ENCODE measurements at regions not wholly inside any gene's neighbourhood (a gene's known extent, or its start where the extent isn't known, plus 50 kb on each side); places are given as distances from the start of the nearest gene placed in this dataset.

DNA sequence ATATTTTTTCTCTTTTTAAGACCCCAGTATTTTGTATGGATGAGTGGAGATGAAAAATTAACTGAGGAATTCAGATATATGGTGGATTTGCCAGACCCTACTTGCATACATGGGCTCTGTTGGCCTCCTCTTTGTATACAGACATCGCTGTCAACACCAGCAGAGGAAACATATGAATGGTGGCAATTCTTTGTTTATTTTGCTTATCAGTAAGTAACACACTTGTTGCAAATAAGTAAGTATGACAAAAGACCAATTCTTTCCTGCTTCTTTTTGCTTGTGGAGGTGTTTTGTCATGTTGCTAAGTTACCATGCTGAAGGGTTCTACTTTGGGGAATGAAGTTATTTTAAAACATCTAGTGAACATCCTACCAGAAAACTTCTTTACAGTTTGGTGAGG lies 298.2 kb downstream of the KIF4B start:
- in situ Hi-C loops (cut with HindIII; ENCODE audit: low pct_unique_long_range_greater_than_20kb, low sequenced_read_pairs): no loop called here
- no peak for DNase-seq (ENCODE audit: low read depth, low spot score)

DNA sequence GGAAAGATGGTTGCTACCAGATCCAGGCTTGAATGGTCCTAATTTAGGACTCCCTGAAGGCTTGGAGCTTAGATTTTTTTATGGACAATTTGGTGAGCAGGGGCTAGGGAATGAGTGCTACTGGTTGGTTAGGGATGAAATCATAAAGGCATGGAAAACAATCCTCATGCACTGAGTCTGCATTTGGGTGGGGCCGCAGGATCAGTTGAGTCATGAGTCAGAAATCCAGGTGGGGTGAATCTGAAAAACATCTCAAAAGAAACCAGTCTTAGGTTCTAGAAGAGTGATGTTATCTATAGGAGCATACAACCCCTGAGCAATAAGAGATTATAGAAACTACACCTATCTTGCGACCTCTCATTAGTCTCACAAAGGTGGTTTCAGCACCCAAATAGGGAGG lies 300.0 kb downstream of the KIF4B start:
- DNase-seq (ENCODE audit: low read depth, low spot score): no peak
- in situ Hi-C loops (cut with HindIII; ENCODE audit: low pct_unique_long_range_greater_than_20kb, low sequenced_read_pairs): no loop called here

DNA sequence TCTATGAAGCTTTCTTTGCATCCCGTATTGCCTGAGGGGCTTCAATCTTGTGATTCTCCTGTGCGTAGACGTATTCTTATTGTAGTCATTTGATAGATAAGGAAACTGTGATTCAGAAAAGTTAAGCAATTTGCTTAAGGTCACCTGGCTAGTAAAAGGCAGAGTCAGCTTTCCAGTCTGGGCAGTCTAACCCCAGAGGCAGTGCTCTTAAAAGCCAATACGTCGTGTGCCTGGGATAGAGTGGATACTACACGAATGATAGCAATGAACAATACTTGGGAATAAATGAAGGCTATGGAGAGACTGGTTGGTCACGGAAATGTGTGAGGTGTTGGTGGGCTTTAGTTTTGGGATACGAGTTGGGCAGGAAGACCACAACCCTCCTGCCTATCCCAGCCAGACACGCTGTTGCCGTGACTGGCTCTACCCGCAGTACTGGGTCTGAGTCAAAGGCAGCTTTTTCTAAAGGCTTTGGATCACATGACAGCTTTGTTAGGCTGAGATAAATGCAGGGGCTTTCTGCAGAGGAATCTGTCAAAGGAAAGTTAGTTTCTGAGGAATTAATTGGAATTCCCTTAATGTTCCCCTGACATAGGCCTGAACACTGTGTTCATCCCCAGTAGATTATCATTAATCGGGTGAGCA lies 302.6 kb downstream of the KIF4B start:
- in situ Hi-C loops (cut with HindIII; ENCODE audit: low pct_unique_long_range_greater_than_20kb, low sequenced_read_pairs): no loop called here
- DNase-seq (ENCODE audit: low read depth, low spot score): peak; percentile 4

DNA sequence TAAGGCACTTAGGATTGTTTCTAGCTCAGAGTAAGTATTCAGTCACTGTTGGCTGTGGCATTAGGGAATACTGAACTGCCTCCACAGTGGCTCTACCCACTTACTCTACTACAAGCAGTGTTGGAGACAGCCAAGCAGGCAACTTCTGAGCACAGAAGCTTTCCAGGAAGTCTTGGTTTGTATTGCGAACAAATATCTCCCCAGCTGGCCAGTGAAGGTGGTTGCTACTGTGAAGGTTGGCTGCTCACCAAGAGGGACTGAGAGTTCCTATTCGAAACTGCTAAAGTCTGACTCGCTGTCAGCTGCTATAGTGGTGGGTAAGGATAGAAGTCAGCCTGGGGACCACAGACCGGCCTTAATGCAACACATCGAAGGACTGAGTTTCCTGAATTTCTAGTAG lies 319.1 kb downstream of the KIF4B start:
- in situ Hi-C loops (cut with HindIII; ENCODE audit: low pct_unique_long_range_greater_than_20kb, low sequenced_read_pairs): no loop called here
- no peak for DNase-seq (ENCODE audit: low read depth, low spot score)

GRCh38 chr5:155342956-155343355 lies 329.4 kb downstream of the KIF4B start:
- in situ Hi-C loops (cut with HindIII; ENCODE audit: low pct_unique_long_range_greater_than_20kb, low sequenced_read_pairs): no loop called here
- DNase-seq (ENCODE audit: low read depth, low spot score): no peak

DNA sequence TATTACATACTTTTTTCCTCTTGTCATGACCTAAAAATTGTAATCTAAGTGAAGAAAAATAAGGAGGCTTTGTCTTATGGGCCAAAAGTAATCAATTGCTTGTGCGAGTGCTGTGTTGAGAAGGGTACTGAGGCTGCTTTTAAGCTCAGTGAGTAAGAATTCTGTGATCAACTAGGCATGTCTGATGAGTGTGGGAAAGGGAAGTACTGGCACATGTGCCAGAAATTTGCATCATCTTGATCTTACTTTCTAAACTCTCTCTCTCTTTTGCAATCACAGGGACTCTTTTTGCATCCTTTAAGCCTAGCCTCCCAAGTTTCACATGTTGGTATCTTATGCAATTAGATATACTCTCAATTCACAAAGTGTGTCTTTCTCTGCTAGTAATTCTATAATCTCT lies 329.9 kb downstream of the KIF4B start:
- in situ Hi-C loops (cut with HindIII; ENCODE audit: low pct_unique_long_range_greater_than_20kb, low sequenced_read_pairs): no loop called here
- no peak for DNase-seq (ENCODE audit: low read depth, low spot score)

DNA sequence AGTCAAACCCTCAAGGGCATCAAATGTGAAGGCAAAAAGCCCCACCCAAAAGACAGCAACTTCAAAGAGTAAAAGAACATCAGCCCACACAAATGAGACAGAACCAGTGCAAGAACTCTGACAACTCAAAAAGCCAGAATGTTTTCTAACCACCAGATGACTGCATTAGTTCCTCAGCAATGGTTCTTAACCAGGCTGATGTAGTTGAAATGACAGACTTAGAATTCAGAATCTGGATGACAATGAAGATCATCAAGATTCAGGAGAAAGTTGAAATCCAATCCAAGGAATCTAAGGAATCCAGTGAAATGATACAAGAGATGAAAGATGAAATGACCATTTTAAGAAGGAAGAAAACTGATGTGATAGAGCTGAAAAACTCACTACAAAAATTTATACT lies 339.7 kb downstream of the KIF4B start:
- DNase-seq (ENCODE audit: low read depth, low spot score): no peak
- in situ Hi-C loops (cut with HindIII; ENCODE audit: low pct_unique_long_range_greater_than_20kb, low sequenced_read_pairs): no loop called here

DNA sequence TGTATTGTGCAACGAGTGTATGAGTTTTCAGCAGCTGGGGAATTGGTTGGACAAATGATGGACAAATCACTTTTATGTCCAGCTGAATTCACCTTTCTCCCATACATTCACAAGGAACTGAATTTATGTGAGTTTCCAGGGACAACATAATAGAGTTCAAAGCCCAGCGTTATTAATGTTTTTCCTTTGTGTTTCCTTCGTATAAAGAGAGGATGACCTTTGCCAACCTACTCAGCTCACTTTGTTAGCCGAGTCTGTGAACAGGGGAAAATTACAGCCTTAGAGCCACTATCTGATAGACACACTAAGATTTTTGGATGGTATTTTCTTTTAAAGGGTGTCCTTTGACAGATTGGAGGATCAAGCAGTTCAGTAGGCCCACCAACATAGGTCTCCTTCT lies 352.5 kb downstream of the KIF4B start:
- in situ Hi-C loops (cut with HindIII; ENCODE audit: low pct_unique_long_range_greater_than_20kb, low sequenced_read_pairs): no loop called here
- DNase-seq (ENCODE audit: low read depth, low spot score): no peak

DNA sequence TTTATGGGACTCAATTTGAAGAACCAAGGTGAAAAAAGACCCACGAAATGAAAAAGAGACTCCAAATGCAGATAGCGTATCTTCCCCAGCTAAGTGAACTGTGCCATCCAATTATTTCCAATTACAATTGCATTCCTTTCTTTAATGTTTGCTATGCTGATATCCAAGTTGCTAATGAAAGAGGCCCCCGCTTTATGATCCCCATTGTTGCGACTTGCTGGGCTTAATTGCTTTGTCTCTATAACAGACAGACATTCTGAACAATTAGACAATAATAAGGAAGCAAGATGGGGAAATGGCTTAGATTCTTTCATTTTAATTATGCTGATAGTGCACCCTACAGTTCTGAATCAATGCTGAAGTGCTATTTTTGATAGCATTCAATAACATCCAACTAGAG lies 354.3 kb downstream of the KIF4B start:
- no peak for DNase-seq (ENCODE audit: low read depth, low spot score)
- in situ Hi-C loops (cut with HindIII; ENCODE audit: low pct_unique_long_range_greater_than_20kb, low sequenced_read_pairs): no loop called here

DNA sequence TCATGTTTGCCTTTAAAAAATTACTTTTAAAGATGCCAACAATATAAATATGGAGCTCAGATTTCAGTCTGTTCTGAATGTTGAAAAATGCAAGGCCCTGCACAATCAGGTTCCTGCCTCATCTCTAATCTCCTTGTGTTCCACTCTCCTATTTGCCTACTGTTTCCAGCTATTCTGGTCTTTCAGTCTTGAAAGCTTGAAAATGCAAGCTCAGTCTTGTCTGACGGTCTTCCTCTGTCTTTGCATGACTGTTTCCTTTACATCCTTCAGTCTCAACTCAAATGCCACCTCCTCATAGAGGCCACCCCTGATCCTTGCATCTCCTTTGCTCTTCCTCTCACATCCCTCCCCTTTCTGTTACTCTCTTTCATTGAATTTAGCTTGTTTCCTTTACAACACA lies 354.9 kb downstream of the KIF4B start:
- DNase-seq (ENCODE audit: low read depth, low spot score): no peak
- in situ Hi-C loops (cut with HindIII; ENCODE audit: low pct_unique_long_range_greater_than_20kb, low sequenced_read_pairs): no loop called here

DNA sequence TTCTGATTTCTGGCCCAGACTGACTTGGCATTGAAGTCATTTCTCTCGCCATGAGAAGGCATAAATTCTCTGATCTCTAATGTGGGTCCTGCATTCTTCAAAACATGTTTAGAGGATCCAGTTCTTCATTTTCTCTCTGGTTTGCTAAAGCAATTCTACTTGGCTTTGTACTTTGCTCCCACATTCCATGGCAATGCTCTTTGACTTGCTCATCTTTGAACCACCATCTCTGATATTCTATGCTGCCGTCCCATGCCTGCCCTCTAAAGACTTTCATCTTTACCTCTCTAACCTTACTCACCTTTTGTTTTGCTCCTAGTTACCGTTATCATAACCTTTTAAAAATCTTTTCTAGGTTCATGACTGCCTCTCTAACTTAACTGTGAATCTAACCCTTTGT lies 366.9 kb downstream of the KIF4B start:
- in situ Hi-C loops (cut with HindIII; ENCODE audit: low pct_unique_long_range_greater_than_20kb, low sequenced_read_pairs): no loop called here
- DNase-seq (ENCODE audit: low read depth, low spot score): no peak

GRCh38 chr5:155381654-155382053 lies 368.1 kb downstream of the KIF4B start:
- in situ Hi-C loops (cut with HindIII; ENCODE audit: low pct_unique_long_range_greater_than_20kb, low sequenced_read_pairs): no loop called here
- DNase-seq (ENCODE audit: low read depth, low spot score): no peak

DNA sequence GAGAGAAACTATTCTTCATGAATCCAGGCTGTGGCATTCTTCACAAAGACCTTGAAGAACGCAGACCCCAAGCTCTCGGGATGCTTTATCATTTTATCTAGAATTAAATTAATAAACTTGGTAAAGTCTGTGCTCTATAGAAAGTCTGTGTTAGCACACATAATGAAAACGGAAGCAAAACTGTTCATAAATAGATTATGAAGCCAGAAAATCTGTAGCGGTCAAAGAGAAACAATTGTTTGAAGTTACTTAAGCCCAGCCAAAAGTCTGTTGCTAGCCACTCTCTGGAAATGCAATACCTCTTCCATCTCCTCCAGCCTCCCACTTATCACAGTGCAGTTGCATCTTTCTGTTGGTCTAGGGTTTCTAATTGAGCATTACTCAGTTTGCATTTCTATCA lies 375.9 kb downstream of the KIF4B start:
- no peak for DNase-seq (ENCODE audit: low read depth, low spot score)
- in situ Hi-C loops (cut with HindIII; ENCODE audit: low pct_unique_long_range_greater_than_20kb, low sequenced_read_pairs): no loop called here

GRCh38 chr5:155394727-155395126 lies 381.2 kb downstream of the KIF4B start:
- in situ Hi-C loops (cut with HindIII; ENCODE audit: low pct_unique_long_range_greater_than_20kb, low sequenced_read_pairs): no loop called here

GRCh38 chr5:155402927-155403640 lies 389.5 kb downstream of the KIF4B start:
- in situ Hi-C loops (cut with HindIII; ENCODE audit: low pct_unique_long_range_greater_than_20kb, low sequenced_read_pairs): no loop called here
- DNase-seq (ENCODE audit: low read depth, low spot score): peak; percentile 38

More at GRCh38 chr5:155394727-155395126, 381.2 kb downstream of the KIF4B start:
- no peak for DNase-seq (ENCODE audit: low read depth, low spot score)

DNA sequence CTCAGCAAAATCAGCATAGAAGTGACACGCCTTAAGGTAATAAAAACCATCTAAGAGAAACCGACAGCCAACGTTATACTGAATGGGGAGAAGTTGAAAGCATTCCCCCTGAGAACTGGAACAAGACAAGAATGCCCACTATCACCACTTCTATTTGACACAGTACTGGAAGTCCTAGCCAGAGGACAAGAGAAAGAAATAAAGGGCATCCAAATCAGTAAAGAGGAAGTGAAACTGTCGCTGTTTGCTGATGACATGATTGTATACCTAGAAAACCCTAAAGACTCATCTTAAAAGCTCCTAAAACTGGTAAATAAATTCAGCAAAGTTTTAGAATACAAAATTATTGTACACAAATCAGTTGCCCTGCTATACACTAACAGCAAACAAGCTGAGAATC lies 393.3 kb downstream of the KIF4B start:
- DNase-seq (ENCODE audit: low read depth, low spot score): no peak
- in situ Hi-C loops (cut with HindIII; ENCODE audit: low pct_unique_long_range_greater_than_20kb, low sequenced_read_pairs): no loop called here

GRCh38 chr5:155408465-155408864 lies 394.9 kb downstream of the KIF4B start:
- in situ Hi-C loops (cut with HindIII; ENCODE audit: low pct_unique_long_range_greater_than_20kb, low sequenced_read_pairs): no loop called here
- no peak for DNase-seq (ENCODE audit: low read depth, low spot score)

DNA sequence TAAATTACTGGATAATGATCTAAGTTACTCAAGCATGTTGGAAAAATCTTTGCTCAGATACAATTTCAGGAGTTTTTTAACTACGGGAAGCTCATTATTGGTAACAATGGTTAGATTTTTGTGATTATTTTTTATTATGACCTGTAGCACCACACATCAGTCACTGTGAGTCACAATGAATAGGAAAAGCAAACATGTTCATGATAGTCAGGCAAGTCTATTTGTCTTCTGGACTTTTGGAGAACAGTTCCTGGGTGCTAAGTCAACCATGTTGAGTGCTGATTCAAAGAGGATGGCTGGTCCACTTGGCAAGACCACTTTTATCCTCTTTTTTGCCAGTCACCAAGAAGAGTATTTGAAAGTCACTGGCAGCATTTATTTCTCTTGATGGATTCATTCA lies 403.2 kb downstream of the KIF4B start:
- in situ Hi-C loops (cut with HindIII; ENCODE audit: low pct_unique_long_range_greater_than_20kb, low sequenced_read_pairs): no loop called here
- no peak for DNase-seq (ENCODE audit: low read depth, low spot score)

- in situ Hi-C loops (cut with HindIII; ENCODE audit: low pct_unique_long_range_greater_than_20kb, low sequenced_read_pairs): no loop called here
- no peak for DNase-seq (ENCODE audit: low read depth, low spot score)
Measured at GRCh38 chr5:155418960-155419579, 405.5 kb downstream of the KIF4B start.
